ENCODE measurements at regions not wholly inside any gene's neighbourhood (a gene's known extent, or its start where the extent isn't known, plus 50 kb on each side); places are given as distances from the start of the nearest gene placed in this dataset.
A peak's percentile ranks its signal among the peaks of the same experiment; 100 is the strongest.

DNA sequence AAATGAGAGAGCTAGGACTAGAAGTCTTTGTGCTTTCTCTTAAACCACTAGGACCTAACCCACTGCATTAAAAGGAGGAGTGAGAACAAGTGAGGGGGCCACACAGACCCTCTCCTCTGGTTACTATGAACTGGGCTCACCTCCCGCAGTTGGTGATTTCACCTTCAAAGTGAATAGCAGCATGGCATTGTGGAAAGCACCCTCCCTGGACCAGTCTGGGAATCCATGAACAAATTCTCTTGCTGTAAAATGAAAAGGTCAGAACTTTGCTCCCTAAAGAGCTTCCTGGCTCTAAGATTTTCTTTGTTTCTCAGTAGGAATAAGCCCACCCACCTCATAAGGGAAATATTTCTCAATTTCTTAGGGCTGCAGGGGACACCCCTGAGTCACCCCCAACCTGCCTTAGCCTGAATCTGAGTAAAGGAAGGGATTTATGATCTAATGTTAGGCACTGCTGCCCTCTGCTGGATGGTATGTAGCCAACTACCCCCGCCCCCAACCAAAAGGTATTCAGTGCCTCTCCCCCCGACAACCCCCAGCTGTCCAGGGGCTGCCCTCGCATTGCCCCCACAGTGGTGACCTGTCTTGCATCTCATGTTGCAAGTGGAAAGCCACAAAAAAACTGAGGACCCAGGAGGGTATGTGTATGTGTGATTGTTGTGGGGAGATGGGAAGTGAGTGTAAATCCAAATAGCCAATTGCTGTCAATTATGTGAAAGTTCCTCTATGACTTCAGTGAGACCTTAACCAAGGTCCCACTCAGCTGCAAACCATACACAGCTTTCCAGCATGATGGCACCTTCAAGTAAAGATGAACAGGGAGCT lies 230.9 kb upstream of the SLC14A2 start:
- ATAC-seq = peak in 1 of 2 donors; percentile 48

- ATAC-seq = no peak
These were observed 230.3 kb upstream of the SLC14A2 start for GRCh38 chr18:45384962-45385315.

- ATAC-seq = no peak
These were observed 229.1 kb upstream of the SLC14A2 start for GRCh38 chr18:45386041-45386655.

- no peak for ATAC-seq
These were observed 228.0 kb upstream of the SLC14A2 start for GRCh38 chr18:45387229-45387628.

- no peak for ATAC-seq
These were observed 216.8 kb upstream of the SLC14A2 start for GRCh38 chr18:45398448-45398847.

GRCh38 chr18:45399146-45399545 lies 216.1 kb upstream of the SLC14A2 start:
- no peak for ATAC-seq

DNA sequence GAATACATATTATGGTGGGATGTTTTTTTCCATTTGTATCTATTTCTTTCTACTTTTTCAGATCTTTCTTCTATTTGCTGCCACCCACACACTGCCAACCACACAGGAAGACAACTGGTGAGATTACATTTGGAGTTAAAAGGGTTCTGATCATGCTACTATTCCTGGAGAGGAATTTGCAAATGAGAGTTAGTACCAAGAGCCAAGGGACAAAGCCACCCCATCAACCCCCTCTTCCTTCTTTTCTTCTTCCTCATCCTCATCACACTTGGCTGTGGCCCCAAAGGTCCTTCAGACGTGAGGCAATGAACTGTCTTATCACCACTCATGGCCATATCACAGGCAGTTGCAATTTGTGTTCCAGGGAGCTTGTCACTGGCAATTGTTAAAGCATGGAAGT lies 215.6 kb upstream of the SLC14A2 start:
- no peak for ATAC-seq

DNA sequence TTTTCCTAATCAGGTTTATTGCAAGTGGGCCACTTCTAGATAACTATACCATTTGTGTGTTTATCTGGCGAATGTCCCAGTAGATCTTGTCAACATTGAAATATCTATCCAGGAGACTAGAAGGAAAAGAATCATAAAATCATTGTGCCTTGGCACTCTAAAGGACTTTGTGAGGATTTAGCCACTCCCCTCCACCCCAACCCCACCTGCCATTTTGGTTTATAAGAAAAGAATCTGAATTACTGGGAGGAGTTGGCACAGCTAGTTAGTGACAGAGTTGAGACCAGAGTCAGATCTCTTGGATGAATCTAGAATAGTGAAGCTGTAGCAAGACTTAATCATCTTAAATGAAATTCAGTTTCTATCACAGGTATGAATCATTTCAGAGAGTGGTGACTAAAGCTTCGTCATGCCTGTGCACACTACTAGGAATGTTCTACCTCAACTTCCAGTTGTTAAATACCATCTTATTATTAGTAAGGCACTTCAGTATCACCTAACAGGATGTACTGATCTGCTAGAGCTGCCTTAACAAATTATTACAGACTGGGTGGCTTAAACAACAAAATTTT lies 212.7 kb upstream of the SLC14A2 start:
- peak; percentile 69 to 78 for ATAC-seq

GRCh38 chr18:45403341-45404049 lies 211.8 kb upstream of the SLC14A2 start:
- no peak for ATAC-seq

- ATAC-seq = no peak
These were observed 207.1 kb upstream of the SLC14A2 start for GRCh38 chr18:45408218-45408617.

- no peak for ATAC-seq
These were observed 205.3 kb upstream of the SLC14A2 start for GRCh38 chr18:45409971-45410370.

GRCh38 chr18:45412577-45412976 lies 202.7 kb upstream of the SLC14A2 start:
- ATAC-seq = peak in 1 of 2 donors; percentile 25

- no peak for ATAC-seq
These were observed 202.0 kb upstream of the SLC14A2 start for GRCh38 chr18:45413180-45413836.

- ATAC-seq = no peak
These were observed 199.7 kb upstream of the SLC14A2 start for GRCh38 chr18:45415614-45416013.

GRCh38 chr18:45416168-45416567 lies 199.1 kb upstream of the SLC14A2 start:
- ATAC-seq = no peak

- no peak for ATAC-seq
These were observed 197.9 kb upstream of the SLC14A2 start for GRCh38 chr18:45417392-45417791.

DNA sequence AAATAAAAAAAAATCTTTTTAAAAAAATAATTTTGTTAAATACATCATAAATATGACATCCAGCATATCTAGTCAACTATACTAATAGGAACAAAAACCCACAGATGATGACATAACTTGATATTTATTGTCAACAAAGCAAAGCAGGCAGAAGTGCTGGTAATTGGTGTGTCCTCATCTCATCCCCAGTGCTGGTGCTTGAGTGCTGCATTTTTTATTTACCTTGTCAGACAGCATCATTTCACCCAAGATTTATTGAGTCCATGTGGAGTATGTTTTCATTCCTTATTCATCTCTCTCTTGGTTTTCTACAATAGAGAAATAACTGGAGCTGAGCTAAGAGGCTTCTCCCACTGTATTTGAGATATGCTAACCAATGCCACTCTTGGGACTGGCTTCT lies 191.6 kb upstream of the SLC14A2 start:
- no peak for ATAC-seq

- ATAC-seq = no peak
These were observed 185.2 kb upstream of the SLC14A2 start for GRCh38 chr18:45430041-45430440.

GRCh38 chr18:45435810-45436209 lies 179.5 kb upstream of the SLC14A2 start:
- ATAC-seq = no peak

DNA sequence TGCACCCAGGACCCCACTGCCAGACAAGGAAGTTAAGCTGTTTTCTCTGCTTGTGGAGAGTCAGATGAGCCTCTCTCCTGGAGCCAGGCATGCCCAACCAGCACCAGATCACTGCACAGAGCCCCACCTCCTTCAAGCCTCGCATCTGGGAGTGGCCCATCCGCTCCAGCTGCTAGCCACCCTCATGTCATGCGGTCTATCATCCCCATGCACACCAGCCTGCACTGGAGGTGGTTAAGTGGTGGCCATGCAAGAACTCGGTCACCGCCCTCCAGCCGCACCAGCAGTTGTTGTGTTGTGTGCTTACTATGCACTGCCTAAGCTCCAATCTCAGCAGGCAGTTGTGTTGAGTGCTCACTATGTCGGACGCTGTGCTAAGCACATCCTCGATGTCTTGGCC lies 177.9 kb upstream of the SLC14A2 start:
- no peak for ATAC-seq

DNA sequence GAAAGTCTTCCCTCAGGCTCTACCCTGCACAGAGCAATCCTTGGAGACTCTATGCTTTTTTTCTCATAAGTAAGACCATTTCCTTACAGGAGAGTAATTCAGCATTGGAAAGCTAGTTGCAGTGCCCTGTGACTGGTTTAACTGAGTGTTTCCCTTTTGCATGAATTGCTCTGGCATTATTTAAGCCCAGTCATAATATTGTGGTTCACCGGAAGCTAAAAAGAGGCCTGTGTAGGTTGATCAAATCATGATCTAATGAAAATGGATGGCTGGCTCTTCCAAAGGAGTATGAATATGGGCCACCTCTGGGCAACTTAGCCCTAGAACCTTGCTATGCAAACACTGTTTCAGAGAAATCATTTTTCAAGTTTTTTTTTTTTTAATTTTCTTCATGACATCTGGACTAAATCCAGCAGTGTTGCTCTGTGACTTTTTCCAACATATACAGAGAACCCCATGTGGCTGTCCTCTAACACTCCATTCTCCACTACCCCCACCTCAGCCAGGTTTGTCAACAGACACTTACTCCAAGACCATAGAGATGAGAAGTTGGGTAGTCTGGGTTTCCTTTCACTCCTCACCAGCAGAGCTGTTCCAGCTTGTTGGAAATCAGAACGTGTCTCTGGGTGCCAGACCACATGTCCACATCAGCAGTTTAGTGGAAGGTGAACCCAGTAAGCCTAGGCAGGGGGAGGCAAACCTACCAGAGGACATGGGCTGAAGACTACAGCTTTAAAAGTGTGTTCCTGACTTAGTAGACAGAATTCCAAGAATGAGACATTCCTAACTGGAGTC lies 175.2 kb upstream of the SLC14A2 start:
- no peak for ATAC-seq

Measured in activated CD4-positive, CD25-positive, alpha-beta regulatory T cell treated with anti-CD3 and anti-CD28 coated beads, Interleukin-2, amount 50 U/mL, for 24 hours (primary cell).